Left renal pelvis (tissue), 4 donors: ENCODE measurements at regions not wholly inside any gene's neighbourhood (a gene's known extent, or its start where the extent isn't known, plus 50 kb on each side); places are given as distances from the start of the nearest gene placed in this dataset.
"Not testable (repeated sequence)": the region's sequence is repeated elsewhere in the genome, so short reads cannot be mapped to it uniquely, and the experiment has no call there.

Experiments used
- DNase-seq, 4 donors: peaks; one replicate each; pipeline ENCODE4 v3.0.0-alpha.2; 2013; ENCODE audit warnings: low read depth in 4 of 4, low spot score in 3 of 4

- DNase-seq = no peak
Measured at GRCh38 chr3:139267300-139268246, 76.2 kb upstream of the MRPS22 start.

GRCh38 chr3:139269984-139270383 lies 73.8 kb upstream of the MRPS22 start:
- DNase-seq = no peak

GRCh38 chr3:139270652-139271051 lies 73.2 kb upstream of the MRPS22 start:
- DNase-seq = not testable (repeated sequence)

GRCh38 chr3:139280027-139280671 lies 63.7 kb upstream of the MRPS22 start:
- DNase-seq = no peak

- no peak for DNase-seq
Measured at GRCh38 chr3:139281096-139281495, 62.7 kb upstream of the MRPS22 start.

GRCh38 chr3:139281522-139282196 lies 62.2 kb upstream of the MRPS22 start:
- DNase-seq = no peak

- no peak for DNase-seq
Measured at GRCh38 chr3:139283301-139283700, 60.5 kb upstream of the MRPS22 start.

- no peak for DNase-seq
Measured at GRCh38 chr3:139284221-139284620, 59.6 kb upstream of the MRPS22 start.

- DNase-seq = no peak
Measured at GRCh38 chr3:139285691-139286090, 58.1 kb upstream of the MRPS22 start.

- no peak for DNase-seq
Measured at GRCh38 chr3:139286241-139286640, 57.6 kb upstream of the MRPS22 start.

GRCh38 chr3:139286825-139287224 lies 57.0 kb upstream of the MRPS22 start:
- no peak for DNase-seq

- DNase-seq = no peak
Measured at GRCh38 chr3:139287557-139287956, 56.3 kb upstream of the MRPS22 start.

GRCh38 chr3:139288266-139288821 lies 55.5 kb upstream of the MRPS22 start:
- DNase-seq = no peak

GRCh38 chr3:139289860-139290524 lies 53.8 kb upstream of the MRPS22 start:
- DNase-seq = no peak

GRCh38 chr3:139291276-139292051 lies 52.4 kb upstream of the MRPS22 start:
- no peak for DNase-seq

GRCh38 chr3:139292192-139292591 lies 51.6 kb upstream of the MRPS22 start:
- DNase-seq = no peak

- DNase-seq = no peak
Measured at GRCh38 chr3:139292711-139293664, 50.8 kb upstream of the MRPS22 start.

- DNase-seq = no peak
Measured at GRCh38 chr3:139293665-139294023, 50.2 kb upstream of the MRPS22 start.
